ENCODE measurements at regions not wholly inside any gene's neighbourhood (a gene's known extent, or its start where the extent isn't known, plus 50 kb on each side); places are given as distances from the start of the nearest gene placed in this dataset.

DNA sequence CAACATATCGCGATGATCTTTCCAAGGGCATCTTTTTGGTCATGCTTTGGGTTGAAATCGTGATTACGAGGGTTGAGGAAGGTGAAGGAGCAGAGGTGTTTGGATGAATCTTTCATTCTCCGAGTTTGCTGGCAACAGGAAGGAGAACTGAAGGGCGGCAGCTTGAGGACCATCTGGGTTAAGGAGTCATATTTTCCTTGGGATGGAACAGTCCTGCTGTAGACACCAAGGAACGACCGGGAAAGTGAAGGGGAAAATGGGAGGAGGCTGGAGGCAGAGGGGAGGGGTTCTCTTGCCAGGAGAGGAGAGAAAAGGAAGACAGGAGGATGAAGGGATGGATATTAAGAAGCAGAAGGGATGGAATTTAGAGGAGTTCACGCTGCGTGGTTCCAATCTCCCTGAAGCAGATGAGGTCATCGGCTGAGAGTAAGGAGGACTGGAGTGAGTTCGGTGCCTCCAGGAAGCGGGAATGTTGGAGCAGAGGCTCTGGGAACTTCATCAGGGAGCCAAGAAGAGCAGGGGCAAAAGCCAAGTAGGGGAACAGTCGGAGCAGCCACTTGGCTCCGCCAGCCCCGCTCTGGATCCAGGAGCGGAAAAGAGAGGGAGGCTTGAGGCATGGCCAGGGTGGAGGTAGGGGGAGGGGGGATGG lies 116.6 kb upstream of the GALNT17 start:
- TF ChIP-seq CHD1 (IDR thresholded peaks at IDR 0.05; ENCODE audit: low read depth, low read length) (no peak), TAF1 (IDR thresholded peaks at IDR 0.05; ENCODE audit: low read depth, low read length) (no peak), NRF1 (IDR thresholded peaks at IDR 0.05; ENCODE audit: low read depth, low read length) (no peak), BACH1 (IDR thresholded peaks at IDR 0.05; ENCODE audit: low read length) (no peak), SIN3A (conservative IDR thresholded peaks at IDR 0.05 in 1 of 2, IDR thresholded peaks at IDR 0.05 in 1 of 2; ENCODE audit: low read depth in 1 of 2, low read length in 2 of 2) (no peak), CEBPB (IDR thresholded peaks at IDR 0.05; ENCODE audit: low read depth, low read length) (no peak), SP2 (IDR thresholded peaks at IDR 0.05; ENCODE audit: low read length) (no peak), MAFK (IDR thresholded peaks at IDR 0.05; ENCODE audit: low read depth, low read length) (no peak), RNF2 (IDR thresholded peaks at IDR 0.05; ENCODE audit: borderline replicate concordance, low read depth, low read length, missing control alignments, poor library complexity, severe bottlenecking) (no peak)
- TF ChIP-seq, protein P1, sequence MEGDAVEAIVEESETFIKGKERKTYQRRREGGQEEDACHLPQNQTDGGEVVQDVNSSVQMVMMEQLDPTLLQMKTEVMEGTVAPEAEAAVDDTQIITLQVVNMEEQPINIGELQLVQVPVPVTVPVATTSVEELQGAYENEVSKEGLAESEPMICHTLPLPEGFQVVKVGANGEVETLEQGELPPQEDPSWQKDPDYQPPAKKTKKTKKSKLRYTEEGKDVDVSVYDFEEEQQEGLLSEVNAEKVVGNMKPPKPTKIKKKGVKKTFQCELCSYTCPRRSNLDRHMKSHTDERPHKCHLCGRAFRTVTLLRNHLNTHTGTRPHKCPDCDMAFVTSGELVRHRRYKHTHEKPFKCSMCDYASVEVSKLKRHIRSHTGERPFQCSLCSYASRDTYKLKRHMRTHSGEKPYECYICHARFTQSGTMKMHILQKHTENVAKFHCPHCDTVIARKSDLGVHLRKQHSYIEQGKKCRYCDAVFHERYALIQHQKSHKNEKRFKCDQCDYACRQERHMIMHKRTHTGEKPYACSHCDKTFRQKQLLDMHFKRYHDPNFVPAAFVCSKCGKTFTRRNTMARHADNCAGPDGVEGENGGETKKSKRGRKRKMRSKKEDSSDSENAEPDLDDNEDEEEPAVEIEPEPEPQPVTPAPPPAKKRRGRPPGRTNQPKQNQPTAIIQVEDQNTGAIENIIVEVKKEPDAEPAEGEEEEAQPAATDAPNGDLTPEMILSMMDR (IDR thresholded peaks at IDR 0.05; ENCODE audit: control extremely low read depth in 1 of 3, insufficient read depth in 1 of 3, low read depth in 1 of 3, low read length in 3 of 3): no peak

Data from H1 (cell line).